ENCODE measurements at regions not wholly inside any gene's neighbourhood (a gene's known extent, or its start where the extent isn't known, plus 50 kb on each side); places are given as distances from the start of the nearest gene placed in this dataset.

DNA sequence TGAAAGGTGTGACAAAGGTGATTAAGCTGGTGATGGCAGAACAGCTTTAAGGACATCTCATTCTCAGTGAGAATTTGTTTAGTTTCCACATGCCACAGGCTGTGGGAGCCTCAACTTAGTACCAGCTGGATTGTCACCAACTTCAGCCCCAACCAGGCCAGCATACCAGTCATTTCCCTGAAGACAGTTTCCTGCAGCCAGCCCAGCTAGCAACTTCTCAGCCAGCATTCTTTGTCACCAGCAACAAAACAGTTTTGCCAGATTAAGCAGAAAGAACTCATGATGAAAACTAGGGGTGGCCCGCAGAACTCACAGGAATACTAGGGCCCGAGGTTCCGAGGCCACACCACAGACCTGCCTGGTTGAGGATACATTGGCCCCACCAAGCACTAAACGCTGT, 68.8 kb upstream of the UNC5B start:
- no peak overlapping the region for H3K4me3 ChIP-seq (ENCODE audit: low read length)
- no peaks in the 10 kb centered on the region for H3K4me1 ChIP-seq (ENCODE audit: low read length)
- no peak for DNase-seq
- H3K9ac ChIP-seq (ENCODE audit: low read length): no peak overlapping the region
- no peaks in the 10 kb centered on the region for H3K79me2 ChIP-seq (ENCODE audit: low read length)
- no peaks in the 10 kb centered on the region for H3K36me3 ChIP-seq (ENCODE audit: insufficient read depth, low read length)
- H3K4me2 ChIP-seq (ENCODE audit: low read depth, low read length, poor library complexity, severe bottlenecking): no peak overlapping the region
- no peak overlapping the region for H3K27ac ChIP-seq (ENCODE audit: low read length)
- no peaks in the 10 kb centered on the region for H3K9me3 ChIP-seq (ENCODE audit: low read length)
- no peak overlapping the region for H2AFZ ChIP-seq (ENCODE audit: low read length)
- H4K20me1 ChIP-seq (ENCODE audit: insufficient read depth, low read depth, low read length): no peaks in the 10 kb centered on the region
- no peaks in the 10 kb centered on the region for H3K27me3 ChIP-seq (ENCODE audit: low read length)
- H3K9me2 ChIP-seq (replicated peaks; ENCODE audit: insufficient read depth, low read length): no peaks in the 10 kb centered on the region

DNA sequence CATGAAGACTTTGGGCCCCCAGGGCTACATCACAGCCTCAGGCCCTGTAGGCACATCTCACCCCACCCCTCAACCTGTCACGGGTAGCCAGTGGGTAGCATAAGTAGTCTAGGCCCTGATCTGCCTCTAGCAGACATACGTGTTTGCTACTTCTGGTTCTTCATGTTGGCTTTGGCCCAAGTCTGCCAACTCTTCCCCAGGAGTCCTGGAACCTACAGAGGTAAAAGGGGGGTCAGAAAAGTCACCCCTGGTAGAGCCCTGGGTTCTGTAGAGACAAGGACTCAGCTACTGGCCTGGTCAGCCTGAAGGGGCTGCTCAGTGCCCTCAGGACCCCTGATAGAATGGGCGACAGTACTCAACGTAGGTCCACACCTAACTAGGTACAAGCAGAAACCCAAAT, 67.5 kb upstream of the UNC5B start:
- Histone ChIP-seq H4K20me1 (ENCODE audit: insufficient read depth, low read depth, low read length) (no peaks in the 10 kb centered on the region), H3K79me2 (ENCODE audit: low read length) (no peaks in the 10 kb centered on the region), H3K9me2 (replicated peaks; ENCODE audit: insufficient read depth, low read length) (no peaks in the 10 kb centered on the region), H3K4me2 (ENCODE audit: low read depth, low read length, poor library complexity, severe bottlenecking) (no peak overlapping the region), H3K27me3 (ENCODE audit: low read length) (no peaks in the 10 kb centered on the region), H3K4me3 (ENCODE audit: low read length) (no peak overlapping the region), H3K4me1 (ENCODE audit: low read length) (no peaks in the 10 kb centered on the region), H3K27ac (ENCODE audit: low read length) (no peak overlapping the region), H2AFZ (ENCODE audit: low read length) (no peak overlapping the region), H3K36me3 (ENCODE audit: insufficient read depth, low read length) (no peaks in the 10 kb centered on the region), H3K9me3 (ENCODE audit: low read length) (no peaks in the 10 kb centered on the region), H3K9ac (ENCODE audit: low read length) (no peak overlapping the region)
- no peak for DNase-seq

DNA sequence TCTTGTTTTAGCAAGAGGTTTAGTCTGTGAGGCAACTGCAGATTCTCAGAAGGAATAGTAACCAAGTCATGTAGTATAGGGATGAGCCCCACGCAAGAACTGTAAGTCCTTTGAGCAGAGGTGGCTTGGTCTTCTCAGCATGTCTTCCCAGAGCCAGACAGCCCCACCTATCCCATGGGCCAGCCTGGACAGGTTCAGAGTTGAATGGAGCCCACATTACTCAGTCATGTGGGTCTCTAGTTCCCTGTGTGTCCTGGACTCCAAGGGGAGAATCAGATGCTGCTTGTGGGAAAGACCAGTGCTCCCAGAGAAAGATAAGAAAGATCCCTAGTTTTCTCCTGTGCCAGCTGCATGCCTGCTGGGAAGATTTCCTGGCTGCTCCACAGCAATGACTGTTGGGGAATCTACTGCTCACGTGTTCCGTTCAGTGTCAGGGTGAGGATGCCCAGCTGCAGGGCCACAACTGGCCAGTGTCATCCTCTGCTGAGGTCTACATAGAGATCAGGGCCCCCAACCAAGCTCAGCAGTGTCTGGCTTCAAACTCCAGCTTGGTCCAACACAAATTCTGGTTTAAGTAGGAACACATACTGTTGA, 66.9 kb upstream of the UNC5B start:
- Histone ChIP-seq H3K9me3 (ENCODE audit: low read length) (no peaks in the 10 kb centered on the region), H3K4me1 (ENCODE audit: low read length) (no peaks in the 10 kb centered on the region), H3K4me3 (ENCODE audit: low read length) (no peak overlapping the region), H3K27me3 (ENCODE audit: low read length) (no peaks in the 10 kb centered on the region), H3K79me2 (ENCODE audit: low read length) (no peaks in the 10 kb centered on the region), H4K20me1 (ENCODE audit: insufficient read depth, low read depth, low read length) (no peaks in the 10 kb centered on the region), H3K9ac (ENCODE audit: low read length) (no peak overlapping the region), H2AFZ (ENCODE audit: low read length) (no peak overlapping the region), H3K9me2 (replicated peaks; ENCODE audit: insufficient read depth, low read length) (no peaks in the 10 kb centered on the region), H3K4me2 (ENCODE audit: low read depth, low read length, poor library complexity, severe bottlenecking) (no peak overlapping the region), H3K27ac (ENCODE audit: low read length) (no peak overlapping the region), H3K36me3 (ENCODE audit: insufficient read depth, low read length) (no peaks in the 10 kb centered on the region)
- DNase-seq: no peak

DNA sequence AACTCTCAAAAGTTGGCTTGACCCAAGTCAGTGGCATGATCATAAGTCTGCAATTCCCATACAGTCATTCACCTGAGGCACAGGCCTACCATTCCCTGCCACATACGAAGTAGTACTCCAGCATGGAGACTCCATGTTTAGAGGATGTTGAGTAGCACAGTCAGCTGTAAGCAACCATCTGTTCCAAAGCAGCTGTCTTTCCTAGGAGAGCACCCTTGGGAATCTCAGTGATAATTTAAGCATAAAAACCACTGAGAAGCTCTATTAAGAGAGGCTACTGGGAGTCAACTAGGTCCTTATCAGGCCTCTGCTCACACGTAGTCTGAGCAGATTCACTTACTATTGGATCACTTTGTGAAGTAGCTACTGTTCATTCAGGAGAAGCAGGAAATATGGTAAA, 61.6 kb upstream of the UNC5B start:
- Histone ChIP-seq H3K27me3 (ENCODE audit: low read length) (no peaks in the 10 kb centered on the region), H3K4me1 (ENCODE audit: low read length) (no peaks in the 10 kb centered on the region), H4K20me1 (ENCODE audit: insufficient read depth, low read depth, low read length) (no peaks in the 10 kb centered on the region)

DNA sequence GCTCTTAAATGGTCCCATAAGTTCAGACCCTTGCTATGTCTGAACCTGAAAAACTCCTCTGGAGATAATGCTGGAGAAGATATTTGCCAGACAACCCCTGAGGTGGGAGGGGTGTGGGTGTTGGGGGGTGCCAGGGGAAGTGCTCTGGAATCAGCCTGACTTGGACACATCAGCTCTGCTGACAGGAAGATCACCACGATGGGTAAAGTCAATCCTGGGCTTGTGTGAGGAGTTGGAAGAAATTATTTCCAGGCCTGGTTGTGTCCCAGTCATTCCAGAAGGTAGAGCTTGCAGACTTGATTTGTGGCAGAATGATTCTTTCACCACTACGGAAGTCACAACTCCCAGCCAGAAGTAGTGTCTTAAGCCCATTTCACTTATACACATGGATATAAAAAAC, 60.3 kb upstream of the UNC5B start:
- Histone ChIP-seq H3K4me3 (ENCODE audit: low read length) (no peak overlapping the region), H3K79me2 (ENCODE audit: low read length) (no peaks in the 10 kb centered on the region), H2AFZ (ENCODE audit: low read length) (no peak overlapping the region), H3K27me3 (ENCODE audit: low read length) (no peaks in the 10 kb centered on the region), H3K9me2 (replicated peaks; ENCODE audit: insufficient read depth, low read length) (no peaks in the 10 kb centered on the region), H3K27ac (ENCODE audit: low read length) (no peak overlapping the region), H3K36me3 (ENCODE audit: insufficient read depth, low read length) (no peaks in the 10 kb centered on the region), H3K9me3 (ENCODE audit: low read length) (no peaks in the 10 kb centered on the region), H3K9ac (ENCODE audit: low read length) (no peak overlapping the region), H3K4me2 (ENCODE audit: low read depth, low read length, poor library complexity, severe bottlenecking) (no peak overlapping the region), H3K4me1 (ENCODE audit: low read length) (no peaks in the 10 kb centered on the region), H4K20me1 (ENCODE audit: insufficient read depth, low read depth, low read length) (no peaks in the 10 kb centered on the region)
- DNase-seq: no peak

More for the DNA sequence above, 61.6 kb upstream of the UNC5B start:
- Histone ChIP-seq H3K27ac (ENCODE audit: low read length) (no peak overlapping the region), H3K9me3 (ENCODE audit: low read length) (no peaks in the 10 kb centered on the region), H3K9me2 (replicated peaks; ENCODE audit: insufficient read depth, low read length) (no peaks in the 10 kb centered on the region), H3K4me2 (ENCODE audit: low read depth, low read length, poor library complexity, severe bottlenecking) (no peak overlapping the region), H3K36me3 (ENCODE audit: insufficient read depth, low read length) (no peaks in the 10 kb centered on the region), H3K9ac (ENCODE audit: low read length) (no peak overlapping the region), H3K79me2 (ENCODE audit: low read length) (no peaks in the 10 kb centered on the region), H2AFZ (ENCODE audit: low read length) (no peak overlapping the region), H3K4me3 (ENCODE audit: low read length) (no peak overlapping the region)
- DNase-seq: no peak

DNA sequence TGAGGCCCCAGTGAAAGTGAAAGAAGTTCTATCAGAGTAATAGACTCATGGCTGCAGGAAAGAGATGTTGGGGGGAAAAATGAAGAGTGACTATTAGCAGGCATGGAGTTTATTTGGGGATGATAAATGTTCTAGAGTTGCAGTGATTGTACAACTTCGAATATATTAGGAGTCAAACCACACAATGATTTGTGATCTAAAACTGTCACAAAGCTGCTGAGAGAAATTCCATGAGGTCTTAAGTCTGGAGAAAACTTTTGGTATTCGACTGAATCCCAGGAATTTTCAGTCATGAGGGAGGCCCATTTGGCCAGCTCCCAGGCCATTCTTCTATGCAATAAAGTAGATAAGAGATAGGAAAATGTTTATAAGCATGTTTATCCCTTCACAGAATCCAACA, 55.9 kb upstream of the UNC5B start:
- no peaks in the 10 kb centered on the region for H3K27me3 ChIP-seq (ENCODE audit: low read length)
- H3K4me1 ChIP-seq (ENCODE audit: low read length): peaks cover 6% of the 10 kb centered on the region
- H3K4me2 ChIP-seq (ENCODE audit: low read depth, low read length, poor library complexity, severe bottlenecking): no peak overlapping the region
- H3K4me3 ChIP-seq (ENCODE audit: low read length): no peak overlapping the region
- H3K27ac ChIP-seq (ENCODE audit: low read length): no peak overlapping the region
- H3K36me3 ChIP-seq (ENCODE audit: insufficient read depth, low read length): no peaks in the 10 kb centered on the region
- no peak for DNase-seq
- no peaks in the 10 kb centered on the region for H3K79me2 ChIP-seq (ENCODE audit: low read length)
- no peaks in the 10 kb centered on the region for H4K20me1 ChIP-seq (ENCODE audit: insufficient read depth, low read depth, low read length)
- no peak overlapping the region for H3K9ac ChIP-seq (ENCODE audit: low read length)
- H2AFZ ChIP-seq (ENCODE audit: low read length): no peak overlapping the region
- no peaks in the 10 kb centered on the region for H3K9me3 ChIP-seq (ENCODE audit: low read length)
- no peaks in the 10 kb centered on the region for H3K9me2 ChIP-seq (replicated peaks; ENCODE audit: insufficient read depth, low read length)

DNA sequence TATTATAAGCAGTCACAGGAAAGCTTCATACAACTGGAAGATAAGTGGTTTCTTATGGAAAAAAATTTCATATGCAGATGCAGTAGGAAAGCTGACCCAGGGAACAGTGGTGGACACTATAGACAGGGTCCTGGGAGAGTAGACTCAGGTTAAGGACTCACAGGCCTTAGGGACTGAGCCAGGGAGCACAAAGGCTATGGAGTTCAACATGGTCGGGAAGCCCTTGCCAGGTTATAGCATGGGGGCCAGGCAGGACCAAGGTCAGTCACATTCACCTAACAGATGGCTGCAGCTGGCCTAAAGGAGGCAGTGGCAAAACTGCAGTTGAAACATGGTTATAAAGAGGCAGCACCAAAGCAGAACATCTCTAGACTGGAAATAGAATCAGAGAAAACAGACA, 54.9 kb upstream of the UNC5B start:
- H3K27me3 ChIP-seq (ENCODE audit: low read length): no peaks in the 10 kb centered on the region
- H3K9ac ChIP-seq (ENCODE audit: low read length): no peak overlapping the region
- H3K9me2 ChIP-seq (replicated peaks; ENCODE audit: insufficient read depth, low read length): no peaks in the 10 kb centered on the region
- no peak overlapping the region for H2AFZ ChIP-seq (ENCODE audit: low read length)
- no peak overlapping the region for H3K27ac ChIP-seq (ENCODE audit: low read length)
- H3K79me2 ChIP-seq (ENCODE audit: low read length): no peaks in the 10 kb centered on the region
- H3K4me3 ChIP-seq (ENCODE audit: low read length): no peak overlapping the region
- no peaks in the 10 kb centered on the region for H4K20me1 ChIP-seq (ENCODE audit: insufficient read depth, low read depth, low read length)
- DNase-seq: no peak
- H3K4me1 ChIP-seq (ENCODE audit: low read length): peaks cover 7% of the 10 kb centered on the region
- no peaks in the 10 kb centered on the region for H3K9me3 ChIP-seq (ENCODE audit: low read length)
- H3K36me3 ChIP-seq (ENCODE audit: insufficient read depth, low read length): no peaks in the 10 kb centered on the region
- H3K4me2 ChIP-seq (ENCODE audit: low read depth, low read length, poor library complexity, severe bottlenecking): no peak overlapping the region

DNA sequence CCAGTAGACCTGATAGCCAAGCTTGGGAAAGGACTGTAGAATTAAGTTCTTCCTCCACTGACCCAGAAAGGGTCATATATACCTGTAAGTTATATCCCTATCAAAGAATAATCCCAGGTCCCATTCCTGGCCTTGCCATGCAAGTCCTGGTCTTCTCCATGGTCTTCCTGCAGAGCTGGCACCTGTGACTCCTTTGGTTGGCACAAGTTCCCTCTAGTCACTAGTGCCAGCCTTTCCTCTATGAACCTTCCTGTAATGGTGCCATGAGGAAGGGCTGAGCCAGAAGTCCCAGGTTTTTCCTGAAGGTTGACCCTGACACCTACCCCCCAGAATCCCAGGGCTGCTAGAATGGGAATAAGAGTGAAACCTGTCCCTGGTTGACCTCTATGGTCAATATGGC, 54.1 kb upstream of the UNC5B start:
- H3K4me1 ChIP-seq (ENCODE audit: low read length): peaks cover 7% of the 10 kb centered on the region
- H3K4me2 ChIP-seq (ENCODE audit: low read depth, low read length, poor library complexity, severe bottlenecking): no peak overlapping the region
- no peak overlapping the region for H2AFZ ChIP-seq (ENCODE audit: low read length)
- H3K4me3 ChIP-seq (ENCODE audit: low read length): no peak overlapping the region
- no peaks in the 10 kb centered on the region for H3K9me3 ChIP-seq (ENCODE audit: low read length)
- no peaks in the 10 kb centered on the region for H3K36me3 ChIP-seq (ENCODE audit: insufficient read depth, low read length)
- H3K27me3 ChIP-seq (ENCODE audit: low read length): no peaks in the 10 kb centered on the region
- H4K20me1 ChIP-seq (ENCODE audit: insufficient read depth, low read depth, low read length): no peaks in the 10 kb centered on the region
- H3K79me2 ChIP-seq (ENCODE audit: low read length): no peaks in the 10 kb centered on the region
- DNase-seq: no peak
- H3K27ac ChIP-seq (ENCODE audit: low read length): no peak overlapping the region
- no peaks in the 10 kb centered on the region for H3K9me2 ChIP-seq (replicated peaks; ENCODE audit: insufficient read depth, low read length)
- H3K9ac ChIP-seq (ENCODE audit: low read length): no peak overlapping the region

DNA sequence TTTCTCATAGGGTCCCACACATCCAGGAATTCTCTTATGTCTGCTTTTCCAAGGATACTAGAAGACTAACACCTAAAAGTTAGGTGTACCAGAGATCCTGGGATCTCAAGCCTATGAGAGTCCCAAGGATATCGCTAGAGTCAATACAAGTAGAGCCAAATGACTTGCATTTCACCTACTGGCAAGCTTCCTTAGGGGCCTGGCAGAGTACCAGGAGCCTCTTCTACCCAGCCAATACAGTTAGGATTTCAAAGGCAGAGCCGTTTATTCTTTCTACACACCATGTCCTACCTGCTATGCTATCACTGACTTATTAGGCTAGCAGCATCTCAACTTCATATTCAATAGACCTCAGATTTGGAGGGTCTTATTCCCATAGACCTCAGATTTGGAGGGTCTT, 53.5 kb upstream of the UNC5B start:
- no peak overlapping the region for H3K27ac ChIP-seq (ENCODE audit: low read length)

More for the DNA sequence above, 53.5 kb upstream of the UNC5B start:
- Histone ChIP-seq H3K79me2 (ENCODE audit: low read length) (no peaks in the 10 kb centered on the region), H3K9ac (ENCODE audit: low read length) (no peak overlapping the region), H3K4me1 (ENCODE audit: low read length) (peaks cover 7% of the 10 kb centered on the region), H3K4me3 (ENCODE audit: low read length) (no peak overlapping the region), H3K27me3 (ENCODE audit: low read length) (no peaks in the 10 kb centered on the region), H4K20me1 (ENCODE audit: insufficient read depth, low read depth, low read length) (no peaks in the 10 kb centered on the region), H3K9me3 (ENCODE audit: low read length) (no peaks in the 10 kb centered on the region), H3K4me2 (ENCODE audit: low read depth, low read length, poor library complexity, severe bottlenecking) (no peak overlapping the region), H2AFZ (ENCODE audit: low read length) (no peak overlapping the region), H3K36me3 (ENCODE audit: insufficient read depth, low read length) (no peaks in the 10 kb centered on the region), H3K9me2 (replicated peaks; ENCODE audit: insufficient read depth, low read length) (no peaks in the 10 kb centered on the region)
- no peak for DNase-seq

Measured in Karpas-422 (cell line).